DND-41 (cell line): ENCODE measurements at regions not wholly inside any gene's neighbourhood (a gene's known extent, or its start where the extent isn't known, plus 50 kb on each side); places are given as distances from the start of the nearest gene placed in this dataset.

Source experiments
- ATAC-seq: fragments of 200-7000 bp; cut with Tn5 transposase; 3 replicates; pipeline ENCODE4 v1.9.1; 2021; ENCODE audit warnings: low read depth; ENCODE audit not compliant: insufficient read depth
- DNase-seq: peaks from one replicate; pipeline ENCODE4 v3.0.0-alpha.2; 2020
- H2AFZ ChIP-seq: 2 replicates; pipeline ENCODE4 v1.6.0; 2012; ENCODE audit warnings: low read depth, low read length
- H3K27ac ChIP-seq: 2 replicates; pipeline ENCODE4 v1.5.1; 2012; ENCODE audit warnings: low read length, inconsistent platforms
- H3K27me3 ChIP-seq: fragments of 200-600 bp; sonication (generic); 2 replicates; pipeline ENCODE4 v1.6.0; 2012; ENCODE audit warnings: low read length, mild to moderate bottlenecking, inconsistent platforms; ENCODE audit not compliant: insufficient read depth, poor library complexity
- H3K36me3 ChIP-seq: 2 replicates; pipeline ENCODE4 v1.5.1; 2012; ENCODE audit warnings: low read length, inconsistent platforms; ENCODE audit not compliant: insufficient read depth
- H3K4me1 ChIP-seq: 2 replicates; pipeline ENCODE4 v1.5.1; 2012; ENCODE audit warnings: mild to moderate bottlenecking, low read length; ENCODE audit not compliant: insufficient read depth
- H3K4me2 ChIP-seq: 2 replicates; pipeline ENCODE4 v1.6.0; 2012; ENCODE audit warnings: mild to moderate bottlenecking, moderate library complexity, low read length, inconsistent platforms; ENCODE audit not compliant: insufficient read depth
- H3K4me3 ChIP-seq, 2 experiments: fragments of 200-600 bp in 1 of 2; shearing (Covaris generic) in 1 of 2; 2 replicates each; pipeline ENCODE4 v1.5.1; 2012 to 2016; ENCODE audit warnings: inconsistent platforms in 2 of 2, low read length in 2 of 2, mild to moderate bottlenecking in 2 of 2, low read depth in 1 of 2, moderate library complexity in 1 of 2
- H3K79me2 ChIP-seq: 2 replicates; pipeline ENCODE4 v1.6.0; 2012; ENCODE audit warnings: low read length, inconsistent platforms; ENCODE audit not compliant: insufficient read depth
- H3K9ac ChIP-seq: 2 replicates; pipeline ENCODE4 v1.6.0; 2012; ENCODE audit warnings: low read depth, mild to moderate bottlenecking, inconsistent platforms, low read length, moderate library complexity
- H3K9me3 ChIP-seq: 2 replicates; pipeline ENCODE4 v1.5.1; 2012; ENCODE audit warnings: low read length, moderate library complexity, mild to moderate bottlenecking, inconsistent platforms; ENCODE audit not compliant: insufficient read depth, severe bottlenecking
- H4K20me1 ChIP-seq: 2 replicates; pipeline ENCODE4 v1.6.0; 2012; ENCODE audit warnings: low read length; ENCODE audit not compliant: insufficient read depth
- EZH2 ChIP-seq: IDR thresholded peaks from 3 replicates; pipeline ENCODE4 v1.6.1; 2012; ENCODE audit warnings: borderline replicate concordance, low read depth, mild to moderate bottlenecking, moderate library complexity, low read length, inconsistent platforms; ENCODE audit not compliant: severe bottlenecking
- TF ChIP-seq, protein P1 (sequence below): IDR thresholded peaks from 2 replicates; pipeline ENCODE4 v1.5.1; 2012; ENCODE audit warnings: borderline replicate concordance, low read length, moderate library complexity, mild to moderate bottlenecking; ENCODE audit not compliant: poor library complexity, severe bottlenecking; ENCODE audit errors: extremely low read depth

- Histone ChIP-seq H2AFZ (no peak overlapping the region), H3K4me1 (no peaks in the 10 kb centered on the region), H3K36me3 (no peaks in the 10 kb centered on the region), H3K27ac (no peak overlapping the region), H3K79me2 (no peaks in the 10 kb centered on the region), H3K9me3 (no peaks in the 10 kb centered on the region), H4K20me1 (no peaks in the 10 kb centered on the region), H3K27me3 (no peaks in the 10 kb centered on the region), H3K4me3 (no peak overlapping the region), H3K4me2 (no peak overlapping the region), H3K9ac (no peak overlapping the region)
- TF ChIP-seq, protein P1, sequence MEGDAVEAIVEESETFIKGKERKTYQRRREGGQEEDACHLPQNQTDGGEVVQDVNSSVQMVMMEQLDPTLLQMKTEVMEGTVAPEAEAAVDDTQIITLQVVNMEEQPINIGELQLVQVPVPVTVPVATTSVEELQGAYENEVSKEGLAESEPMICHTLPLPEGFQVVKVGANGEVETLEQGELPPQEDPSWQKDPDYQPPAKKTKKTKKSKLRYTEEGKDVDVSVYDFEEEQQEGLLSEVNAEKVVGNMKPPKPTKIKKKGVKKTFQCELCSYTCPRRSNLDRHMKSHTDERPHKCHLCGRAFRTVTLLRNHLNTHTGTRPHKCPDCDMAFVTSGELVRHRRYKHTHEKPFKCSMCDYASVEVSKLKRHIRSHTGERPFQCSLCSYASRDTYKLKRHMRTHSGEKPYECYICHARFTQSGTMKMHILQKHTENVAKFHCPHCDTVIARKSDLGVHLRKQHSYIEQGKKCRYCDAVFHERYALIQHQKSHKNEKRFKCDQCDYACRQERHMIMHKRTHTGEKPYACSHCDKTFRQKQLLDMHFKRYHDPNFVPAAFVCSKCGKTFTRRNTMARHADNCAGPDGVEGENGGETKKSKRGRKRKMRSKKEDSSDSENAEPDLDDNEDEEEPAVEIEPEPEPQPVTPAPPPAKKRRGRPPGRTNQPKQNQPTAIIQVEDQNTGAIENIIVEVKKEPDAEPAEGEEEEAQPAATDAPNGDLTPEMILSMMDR, result no peak
- TF ChIP-seq EZH2, result no peak
- ATAC-seq (no peak), DNase-seq (no peak)
These were observed 192.3 kb downstream of the FGFR2 start for GRCh38 chr10:121405953-121406352.

DNA sequence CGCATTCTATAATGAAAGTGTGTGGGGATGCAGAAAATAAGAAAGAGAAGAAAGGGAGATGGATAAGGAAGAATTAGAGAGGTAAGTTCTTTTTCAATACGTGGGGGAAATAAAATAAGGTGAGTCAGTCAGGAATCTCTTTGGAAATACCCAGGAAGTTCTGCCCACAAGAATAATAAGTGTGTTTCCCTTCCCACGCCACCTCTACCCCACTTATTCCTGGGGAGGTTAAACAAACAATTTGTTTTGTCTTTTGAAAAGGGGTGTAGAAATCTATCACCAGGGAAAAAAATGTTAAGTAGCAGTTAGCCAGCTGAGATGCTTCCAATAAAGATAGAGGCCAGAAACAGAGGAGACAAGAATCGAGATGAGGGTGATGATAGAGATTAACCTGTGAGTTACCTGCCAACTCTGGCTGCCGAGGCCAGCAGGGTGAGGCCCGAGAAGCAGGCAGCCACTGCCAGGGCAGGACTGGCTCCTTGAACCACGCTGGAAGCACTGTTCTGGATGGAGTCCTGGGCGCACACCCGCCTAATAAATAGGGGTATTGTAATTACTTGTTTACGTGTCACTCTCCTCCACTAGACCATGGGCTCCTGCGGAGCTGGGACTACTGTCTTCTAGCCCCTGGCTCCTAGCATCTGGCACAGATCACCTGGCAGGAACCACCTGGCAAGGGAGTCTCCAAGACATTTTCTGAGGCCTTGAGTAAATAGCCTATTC, 191.3 kb downstream of the FGFR2 start:
- no peak for TF ChIP-seq EZH2
- TF ChIP-seq, protein P1, result no peak
- Histone ChIP-seq H3K79me2 (no peaks in the 10 kb centered on the region), H3K4me1 (no peaks in the 10 kb centered on the region), H3K9ac (no peak overlapping the region), H4K20me1 (no peaks in the 10 kb centered on the region), H3K27me3 (no peaks in the 10 kb centered on the region), H2AFZ (no peak overlapping the region), H3K4me3 (no peak overlapping the region), H3K27ac (no peak overlapping the region), H3K36me3 (no peaks in the 10 kb centered on the region), H3K4me2 (no peak overlapping the region), H3K9me3 (no peaks in the 10 kb centered on the region)
- DNase-seq (no peak), ATAC-seq (no peak)

DNA sequence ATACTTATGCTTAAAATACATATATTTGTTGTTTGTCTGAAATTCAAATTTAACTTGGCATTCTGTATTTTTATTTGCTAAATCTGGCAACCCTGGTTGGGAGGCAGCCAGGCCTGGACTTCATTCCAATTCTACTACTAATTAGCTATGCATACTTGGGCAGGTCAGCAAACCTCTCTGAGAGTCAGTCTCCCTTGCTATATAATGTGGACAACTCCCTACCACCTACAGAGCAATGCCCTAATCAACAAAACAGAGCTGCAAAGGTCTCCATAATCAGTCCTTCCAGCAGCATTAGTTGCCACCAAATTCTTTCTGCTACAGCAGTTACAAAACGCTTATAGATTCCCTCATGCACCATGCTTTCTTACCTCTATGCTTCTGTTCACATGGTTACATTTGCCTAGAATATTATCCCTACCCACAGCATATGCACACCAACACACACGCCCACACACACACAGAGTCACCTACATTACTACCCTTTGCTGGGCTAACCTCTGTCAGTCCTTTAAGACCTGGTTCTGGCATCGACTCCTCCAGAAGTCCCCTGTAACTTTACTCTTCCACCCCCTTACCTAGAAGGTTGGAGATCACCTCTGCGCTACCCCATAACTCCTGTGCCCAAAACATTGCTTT, 188.7 kb downstream of the FGFR2 start:
- TF ChIP-seq, protein P1, result no peak
- no peak for TF ChIP-seq EZH2
- H3K4me2 ChIP-seq, result no peak overlapping the region
- DNase-seq (no peak), ATAC-seq (no peak)
- H4K20me1 ChIP-seq, result no peaks in the 10 kb centered on the region
- no peaks in the 10 kb centered on the region for H3K9me3 ChIP-seq
- no peaks in the 10 kb centered on the region for H3K27me3 ChIP-seq
- H3K27ac ChIP-seq, result no peak overlapping the region
- no peaks in the 10 kb centered on the region for H3K79me2 ChIP-seq
- H3K4me3 ChIP-seq, result no peak overlapping the region
- H3K36me3 ChIP-seq, result no peaks in the 10 kb centered on the region
- H3K4me1 ChIP-seq, result no peaks in the 10 kb centered on the region
- no peak overlapping the region for H3K9ac ChIP-seq
- no peak overlapping the region for H2AFZ ChIP-seq
